ENCODE measurements at regions not wholly inside any gene's neighbourhood (a gene's known extent, or its start where the extent isn't known, plus 50 kb on each side); places are given as distances from the start of the nearest gene placed in this dataset.

DNA sequence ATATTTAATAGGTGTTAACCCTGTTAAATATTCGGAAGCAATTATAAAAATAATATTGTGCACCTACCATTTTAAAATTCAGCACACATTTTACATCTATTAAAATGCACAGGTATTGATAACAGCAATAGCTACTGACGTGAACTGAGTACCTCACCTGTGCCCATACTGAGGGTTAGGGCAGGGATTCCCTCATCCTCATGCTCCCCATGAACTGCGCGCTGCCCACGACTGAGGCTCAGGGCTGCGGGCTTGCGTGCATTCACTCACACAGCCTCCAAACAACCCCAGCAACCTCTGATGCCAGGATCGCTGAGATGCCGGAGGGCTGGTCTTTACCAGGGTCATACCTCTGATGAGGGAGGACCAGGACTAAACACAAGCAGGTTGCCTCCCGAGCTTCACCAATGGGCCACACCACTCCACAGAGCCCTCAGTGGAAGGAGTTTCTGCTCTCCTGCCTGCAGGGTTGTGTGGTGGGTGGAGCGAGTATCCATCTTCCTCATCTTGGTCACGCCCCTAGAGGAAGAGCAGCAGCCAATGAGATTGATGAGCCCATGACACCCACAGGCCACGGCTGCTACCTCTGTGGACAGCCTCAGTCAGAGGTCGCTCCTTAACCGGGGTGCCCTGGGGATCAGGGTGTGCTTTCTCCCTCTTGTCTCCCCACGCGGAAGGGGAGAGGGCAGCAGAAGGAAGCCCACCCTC is 478.3 kb downstream of the TNS3 start:
- Histone ChIP-seq H3K4me3 (ENCODE audit: low read depth, low read length) (no peak overlapping the region), H3K36me3 (no peaks in the 10 kb centered on the region), H3K9me3 (no peaks in the 10 kb centered on the region), H3K4me1 (no peaks in the 10 kb centered on the region), H3K27me3 (no peaks in the 10 kb centered on the region)
- no peak for DNase-seq
- no peak for TF ChIP-seq CTCF (IDR thresholded peaks at IDR 0.05; ENCODE audit: low read depth, low read length)

GRCh38 chr7:47102331-47102841 is 479.5 kb downstream of the TNS3 start:
- Histone ChIP-seq H3K36me3 (no peaks in the 10 kb centered on the region), H3K27me3 (no peaks in the 10 kb centered on the region), H3K4me1 (no peaks in the 10 kb centered on the region), H3K4me3 (ENCODE audit: low read depth, low read length) (no peak overlapping the region), H3K9me3 (no peaks in the 10 kb centered on the region)
- no peak for TF ChIP-seq CTCF (IDR thresholded peaks at IDR 0.05; ENCODE audit: low read depth, low read length)
- no peak for DNase-seq

GRCh38 chr7:47100817-47101435 is 481.0 kb downstream of the TNS3 start:
- peak; percentile 46 for DNase-seq
- no peaks in the 10 kb centered on the region for H3K27me3 ChIP-seq

GRCh38 chr7:47100148-47100816 is 481.6 kb downstream of the TNS3 start:
- no peak for TF ChIP-seq CTCF (IDR thresholded peaks at IDR 0.05; ENCODE audit: low read depth, low read length)
- no peaks in the 10 kb centered on the region for H3K36me3 ChIP-seq
- no peaks in the 10 kb centered on the region for H3K27me3 ChIP-seq
- no peak for DNase-seq
- H3K9me3 ChIP-seq: no peaks in the 10 kb centered on the region
- H3K4me3 ChIP-seq (ENCODE audit: low read depth, low read length): no peak overlapping the region
- no peaks in the 10 kb centered on the region for H3K4me1 ChIP-seq

More at GRCh38 chr7:47100817-47101435, 481.0 kb downstream of the TNS3 start:
- H3K36me3 ChIP-seq: no peaks in the 10 kb centered on the region
- H3K4me1 ChIP-seq: no peaks in the 10 kb centered on the region
- no peak overlapping the region for H3K4me3 ChIP-seq (ENCODE audit: low read depth, low read length)
- no peaks in the 10 kb centered on the region for H3K9me3 ChIP-seq
- TF ChIP-seq CTCF (IDR thresholded peaks at IDR 0.05; ENCODE audit: low read depth, low read length): peak; percentile 68

DNA sequence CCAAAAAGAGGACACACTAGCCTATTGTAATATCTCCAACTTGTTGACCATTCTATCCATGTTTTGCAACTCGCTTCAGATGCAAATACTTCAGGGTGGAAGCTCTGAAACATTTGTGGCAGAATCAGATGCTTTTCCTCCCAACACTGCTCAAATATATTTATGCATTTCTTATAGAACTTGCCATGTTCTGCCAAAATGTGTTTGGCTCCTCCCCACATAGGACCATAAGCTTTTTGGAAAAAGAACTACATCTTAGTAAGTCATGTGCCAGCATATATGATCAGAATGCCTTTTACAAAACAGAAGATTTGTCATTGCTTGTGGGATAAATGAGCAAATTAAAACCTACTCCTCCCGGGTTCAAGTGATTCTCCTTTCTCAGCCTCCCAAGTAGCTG is 484.5 kb downstream of the TNS3 start:
- no peak for DNase-seq
- H3K9me3 ChIP-seq: no peaks in the 10 kb centered on the region
- no peak for TF ChIP-seq CTCF (IDR thresholded peaks at IDR 0.05; ENCODE audit: low read depth, low read length)
- H3K4me3 ChIP-seq (ENCODE audit: low read depth, low read length): no peak overlapping the region
- no peaks in the 10 kb centered on the region for H3K36me3 ChIP-seq
- no peaks in the 10 kb centered on the region for H3K27me3 ChIP-seq
- H3K4me1 ChIP-seq: no peaks in the 10 kb centered on the region

Measured in BE2C (cell line).